T-helper 2 cell treated with Interferon-gamma antibody and Interleukin-4, amounts not matched to agents 5 μg/mL and 100 μg/mL, for 36 hours (primary cell): ENCODE measurements at regions not wholly inside any gene's neighbourhood (a gene's known extent, or its start where the extent isn't known, plus 50 kb on each side); places are given as distances from the start of the nearest gene placed in this dataset.

Experiments
- DNase-seq: peaks from one replicate; pipeline ENCODE4 v3.0.0; 2021; ENCODE audit warnings: low spot score
- H3K27ac Mint-ChIP-seq: one replicate; pipeline ENCODE4 v1.8.0; 2021; ENCODE audit warnings: mild to moderate bottlenecking, mixed read lengths
- H3K27me3 Mint-ChIP-seq: one replicate; pipeline ENCODE4 v1.8.0; 2021; ENCODE audit warnings: low read depth, mixed read lengths
- H3K36me3 Mint-ChIP-seq: one replicate; pipeline ENCODE4 v1.8.0; 2021; ENCODE audit warnings: low read depth, mixed read lengths
- H3K4me1 Mint-ChIP-seq: one replicate; pipeline ENCODE4 v1.8.0; 2021; ENCODE audit warnings: low read depth, mixed read lengths
- H3K4me3 Mint-ChIP-seq: one replicate; pipeline ENCODE4 v1.8.0; 2022; ENCODE audit warnings: mild to moderate bottlenecking, moderate library complexity, mixed read lengths
- H3K9me3 Mint-ChIP-seq: one replicate; pipeline ENCODE4 v1.8.0; 2021; ENCODE audit warnings: mixed read lengths

GRCh38 chr6:28757429-28758045 is 166.2 kb downstream of the TRIM27 start:
- Mint-ChIP-seq H3K4me3 (no peak overlapping the region), H3K27ac (no peak overlapping the region), H3K4me1 (no peaks in the 10 kb centered on the region), H3K36me3 (no peaks in the 10 kb centered on the region), H3K9me3 (no peaks in the 10 kb centered on the region), H3K27me3 (peaks cover 13% of the 10 kb centered on the region)
- no peak for DNase-seq

- DNase-seq = no peak
- H3K4me3 Mint-ChIP-seq = no peak overlapping the region
- no peaks in the 10 kb centered on the region for H3K9me3 Mint-ChIP-seq
- H3K27ac Mint-ChIP-seq = no peak overlapping the region
- no peaks in the 10 kb centered on the region for H3K4me1 Mint-ChIP-seq
- no peaks in the 10 kb centered on the region for H3K36me3 Mint-ChIP-seq
- H3K27me3 Mint-ChIP-seq = peaks cover 13% of the 10 kb centered on the region
Measured at GRCh38 chr6:28758046-28758817, 165.6 kb downstream of the TRIM27 start.

DNA sequence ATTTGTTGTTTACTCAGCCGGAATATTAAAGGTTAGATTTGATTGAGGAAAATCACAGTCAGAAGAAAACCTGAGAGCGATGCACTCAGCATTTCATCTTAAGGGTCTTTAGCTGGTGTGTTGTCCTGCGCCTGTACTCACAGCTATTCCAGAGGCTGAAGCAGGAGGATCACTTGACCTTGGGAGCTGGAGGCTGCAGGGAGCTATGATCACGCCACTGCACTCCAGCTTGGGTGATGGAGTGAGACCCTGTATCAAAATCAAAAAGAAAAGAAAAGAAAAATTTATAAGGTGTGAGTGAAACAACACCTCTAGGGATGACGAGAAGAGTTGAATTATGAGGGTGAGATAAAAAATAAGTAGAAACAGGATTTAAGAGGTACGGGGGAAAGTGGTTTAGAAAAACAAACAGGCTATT is 165.0 kb downstream of the TRIM27 start:
- H3K9me3 Mint-ChIP-seq = no peaks in the 10 kb centered on the region
- peaks cover 13% of the 10 kb centered on the region for H3K27me3 Mint-ChIP-seq
- no peak overlapping the region for H3K4me3 Mint-ChIP-seq
- no peaks in the 10 kb centered on the region for H3K4me1 Mint-ChIP-seq
- H3K36me3 Mint-ChIP-seq = no peaks in the 10 kb centered on the region
- H3K27ac Mint-ChIP-seq = no peak overlapping the region
- DNase-seq = no peak

GRCh38 chr6:28764014-28764723 is 159.6 kb downstream of the TRIM27 start:
- Mint-ChIP-seq H3K27me3 (peaks cover 59% of the 10 kb centered on the region), H3K27ac (no peak overlapping the region), H3K36me3 (no peaks in the 10 kb centered on the region), H3K9me3 (peaks cover 4% of the 10 kb centered on the region), H3K4me3 (no peak overlapping the region), H3K4me1 (peaks cover 2% of the 10 kb centered on the region)
- DNase-seq = no peak

DNA sequence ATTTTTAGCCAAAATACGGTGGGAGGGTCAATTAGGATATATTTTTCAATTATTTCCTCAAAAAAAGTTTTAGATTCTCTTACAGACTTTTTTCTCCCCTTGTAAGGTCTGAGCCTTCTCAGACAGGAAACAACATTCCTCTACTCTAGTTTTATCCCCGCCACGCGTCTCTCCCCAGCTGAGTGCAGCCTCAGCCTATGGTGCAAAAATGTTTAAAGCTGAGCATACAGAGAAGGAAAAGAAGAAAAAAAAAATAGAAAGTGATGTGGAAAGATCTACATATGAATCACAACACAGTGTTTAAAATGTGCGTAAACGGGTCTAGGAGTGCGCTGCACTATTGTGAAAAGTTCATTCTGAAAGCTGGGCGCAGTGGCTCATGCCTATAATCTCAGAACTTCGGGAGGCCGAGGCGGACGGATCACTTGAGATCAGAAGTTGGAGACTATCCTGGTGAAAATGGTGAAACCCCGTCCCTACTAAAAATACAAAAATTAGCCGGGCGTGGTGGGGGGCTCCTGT is 159.0 kb downstream of the TRIM27 start:
- H3K27ac Mint-ChIP-seq = no peak overlapping the region

DNA sequence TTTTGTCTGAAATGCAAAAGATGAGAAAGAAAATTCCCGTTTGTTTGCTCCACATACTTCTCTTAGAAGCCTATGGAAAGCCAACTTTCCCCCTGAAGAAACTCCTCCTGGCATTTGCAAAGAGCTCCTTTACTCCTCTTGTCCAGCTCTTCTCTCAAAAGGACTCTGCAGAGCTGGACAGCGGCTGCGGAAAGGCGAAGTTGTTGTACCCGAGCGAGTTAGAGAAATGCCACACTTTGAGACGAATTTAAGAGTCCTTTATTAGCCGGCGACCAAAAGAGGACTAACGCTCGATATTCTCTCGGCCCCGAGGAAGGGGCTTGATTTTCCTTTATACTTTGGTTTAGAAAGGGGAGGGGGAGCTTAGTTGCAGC is 157.8 kb downstream of the TRIM27 start:
- no peak for DNase-seq
- no peaks in the 10 kb centered on the region for H3K36me3 Mint-ChIP-seq
- H3K27ac Mint-ChIP-seq = no peak overlapping the region
- H3K4me3 Mint-ChIP-seq = no peak overlapping the region
- H3K9me3 Mint-ChIP-seq = peaks cover 4% of the 10 kb centered on the region
- H3K4me1 Mint-ChIP-seq = peaks cover 2% of the 10 kb centered on the region
- H3K27me3 Mint-ChIP-seq = peaks cover 67% of the 10 kb centered on the region

More for the DNA sequence above, 159.0 kb downstream of the TRIM27 start:
- Mint-ChIP-seq H3K36me3 (no peaks in the 10 kb centered on the region), H3K27me3 (peaks cover 64% of the 10 kb centered on the region), H3K9me3 (peaks cover 4% of the 10 kb centered on the region), H3K4me3 (no peak overlapping the region), H3K4me1 (peaks cover 2% of the 10 kb centered on the region)
- no peak for DNase-seq

DNA sequence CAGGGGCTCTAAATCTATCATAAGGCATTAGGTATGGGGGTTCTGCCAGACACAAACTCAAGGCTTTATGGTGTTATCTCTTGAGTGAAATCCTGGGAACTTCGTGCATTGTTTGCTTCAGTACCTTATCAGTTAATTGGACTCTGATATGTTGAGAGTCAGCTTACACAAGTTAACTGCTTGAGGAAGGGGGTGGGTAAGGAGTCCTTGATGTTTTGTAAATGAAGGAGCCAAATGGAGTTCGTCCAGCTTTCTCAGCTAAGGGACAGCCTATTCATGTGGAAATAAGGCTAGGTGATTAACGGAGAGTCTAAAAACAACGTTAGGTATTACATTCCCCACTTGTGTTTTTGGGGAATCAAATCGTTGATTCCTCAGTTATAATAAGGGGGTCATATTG is 157.4 kb downstream of the TRIM27 start:
- Mint-ChIP-seq H3K36me3 (no peaks in the 10 kb centered on the region), H3K27ac (no peak overlapping the region), H3K27me3 (peaks cover 71% of the 10 kb centered on the region), H3K4me1 (peaks cover 2% of the 10 kb centered on the region), H3K4me3 (no peak overlapping the region), H3K9me3 (peaks cover 4% of the 10 kb centered on the region)
- DNase-seq = no peak

DNA sequence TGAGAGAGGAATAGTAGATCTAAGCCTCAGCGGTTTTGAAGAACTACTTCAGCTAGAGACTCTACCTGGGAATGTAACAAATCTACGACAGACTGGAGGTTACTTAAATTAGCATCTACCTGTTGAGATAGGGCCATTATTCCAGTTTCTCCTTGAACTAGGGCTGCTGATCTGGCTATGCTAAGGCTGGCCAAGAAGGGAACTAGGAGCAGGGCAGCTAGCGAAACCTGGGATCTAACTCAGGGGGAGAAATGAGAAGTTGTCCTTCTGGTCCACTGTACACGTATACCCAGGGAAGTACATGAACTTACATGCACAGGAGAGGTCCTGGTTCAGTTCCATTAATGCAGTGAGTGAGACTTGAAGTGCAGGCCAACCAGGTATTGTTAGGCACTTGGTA is 156.7 kb downstream of the TRIM27 start:
- peaks cover 72% of the 10 kb centered on the region for H3K27me3 Mint-ChIP-seq
- no peak for DNase-seq
- no peak overlapping the region for H3K4me3 Mint-ChIP-seq
- H3K27ac Mint-ChIP-seq = no peak overlapping the region
- peaks cover 4% of the 10 kb centered on the region for H3K9me3 Mint-ChIP-seq
- peaks cover 2% of the 10 kb centered on the region for H3K4me1 Mint-ChIP-seq
- H3K36me3 Mint-ChIP-seq = no peaks in the 10 kb centered on the region

DNA sequence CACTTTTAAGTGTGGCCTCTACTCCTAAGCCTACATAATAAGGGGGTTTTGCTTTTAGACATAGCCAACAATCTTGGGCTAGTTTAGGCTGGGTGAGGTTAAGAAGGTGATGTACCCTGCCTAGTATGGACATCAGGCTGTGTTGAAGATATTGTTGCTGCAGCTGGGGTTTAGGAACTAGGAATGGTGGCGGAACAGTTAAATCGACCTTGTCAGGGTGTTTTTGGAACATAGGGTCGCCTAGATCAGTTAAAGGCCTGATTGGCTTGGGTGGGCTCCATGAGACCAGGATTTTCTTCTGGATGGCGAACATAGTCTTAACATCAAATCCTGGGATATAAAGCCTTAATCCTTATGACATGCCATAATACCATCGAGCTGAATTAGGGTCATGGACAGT is 156.1 kb downstream of the TRIM27 start:
- no peak for DNase-seq
- Mint-ChIP-seq H3K27me3 (peaks cover 78% of the 10 kb centered on the region), H3K4me3 (no peak overlapping the region), H3K36me3 (no peaks in the 10 kb centered on the region), H3K9me3 (peaks cover 4% of the 10 kb centered on the region), H3K27ac (no peak overlapping the region), H3K4me1 (peaks cover 2% of the 10 kb centered on the region)

GRCh38 chr6:28768187-28768913 is 155.4 kb downstream of the TRIM27 start:
- H3K9me3 Mint-ChIP-seq = peaks cover 4% of the 10 kb centered on the region
- peaks cover 5% of the 10 kb centered on the region for H3K4me1 Mint-ChIP-seq
- peaks cover 2% of the 10 kb centered on the region for H3K36me3 Mint-ChIP-seq
- H3K27ac Mint-ChIP-seq = no peak overlapping the region
- peaks cover 85% of the 10 kb centered on the region for H3K27me3 Mint-ChIP-seq
- DNase-seq = no peak
- no peak overlapping the region for H3K4me3 Mint-ChIP-seq

GRCh38 chr6:28769626-28770402 is 154.0 kb downstream of the TRIM27 start:
- Mint-ChIP-seq H3K27me3 (peaks cover 94% of the 10 kb centered on the region), H3K36me3 (peaks cover 5% of the 10 kb centered on the region)

GRCh38 chr6:28770732-28771131 is 153.1 kb downstream of the TRIM27 start:
- DNase-seq = no peak
- H3K27me3 Mint-ChIP-seq = peaks cover 93% of the 10 kb centered on the region
- H3K9me3 Mint-ChIP-seq = no peaks in the 10 kb centered on the region
- peaks cover 5% of the 10 kb centered on the region for H3K4me1 Mint-ChIP-seq
- no peak overlapping the region for H3K4me3 Mint-ChIP-seq
- H3K27ac Mint-ChIP-seq = no peak overlapping the region
- peaks cover 5% of the 10 kb centered on the region for H3K36me3 Mint-ChIP-seq

More at GRCh38 chr6:28769626-28770402, 154.0 kb downstream of the TRIM27 start:
- no peak for DNase-seq
- peaks cover 4% of the 10 kb centered on the region for H3K4me1 Mint-ChIP-seq
- no peak overlapping the region for H3K4me3 Mint-ChIP-seq
- peaks cover 1% of the 10 kb centered on the region for H3K9me3 Mint-ChIP-seq
- H3K27ac Mint-ChIP-seq = no peak overlapping the region
